Naive B cell (primary cell): ENCODE measurements at regions not wholly inside any gene's neighbourhood (a gene's known extent, or its start where the extent isn't known, plus 50 kb on each side); places are given as distances from the start of the nearest gene placed in this dataset.
A peak's percentile ranks its signal among the peaks of the same experiment; 100 is the strongest.

ENCODE experiments used
- ATAC-seq, 2 donors: fragments of 150-1000 bp; cut with Tn5 transposase; 2 replicates each; pipeline ENCODE4 v1.10.0; 2021; ENCODE audit warnings: low read depth in 2 of 2, mild to moderate bottlenecking in 2 of 2, moderate library complexity in 2 of 2
- DNase-seq: peaks from one replicate; pipeline ENCODE4 v3.0.0; 2022
- H3K27ac Mint-ChIP-seq, 6 donors: one replicate each; pipeline ENCODE4 v1.8.0; 2020 to 2022; ENCODE audit warnings: mild to moderate bottlenecking in 6 of 6, mixed read lengths in 6 of 6, moderate library complexity in 5 of 6, inconsistent platforms in 2 of 6
- H3K27me3 Mint-ChIP-seq, 3 donors: one replicate each; pipeline ENCODE4 v1.8.0; 2021 to 2022; ENCODE audit warnings: mixed read lengths in 3 of 3, mild to moderate bottlenecking in 1 of 3
- H3K36me3 Mint-ChIP-seq, 2 donors: one replicate each; pipeline ENCODE4 v1.8.0; 2020 to 2022; ENCODE audit warnings: mixed read lengths in 2 of 2, inconsistent platforms in 1 of 2, mild to moderate bottlenecking in 1 of 2
- H3K4me1 Mint-ChIP-seq, 3 donors: one replicate each; pipeline ENCODE4 v1.8.0; 2020 to 2022; ENCODE audit warnings: mixed read lengths in 3 of 3, inconsistent platforms in 1 of 3, mild to moderate bottlenecking in 1 of 3, moderate library complexity in 1 of 3
- H3K4me3 Mint-ChIP-seq, 8 donors: one replicate each; pipeline ENCODE4 v1.8.0; 2020 to 2022; ENCODE audit warnings: mild to moderate bottlenecking in 8 of 8, mixed read lengths in 8 of 8, moderate library complexity in 8 of 8, inconsistent platforms in 2 of 8
- H3K9me3 Mint-ChIP-seq, 7 donors: one replicate each; pipeline ENCODE4 v1.8.0; 2020 to 2022; ENCODE audit warnings: mixed read lengths in 7 of 7, mild to moderate bottlenecking in 5 of 7, inconsistent platforms in 2 of 7, moderate library complexity in 1 of 7

DNA sequence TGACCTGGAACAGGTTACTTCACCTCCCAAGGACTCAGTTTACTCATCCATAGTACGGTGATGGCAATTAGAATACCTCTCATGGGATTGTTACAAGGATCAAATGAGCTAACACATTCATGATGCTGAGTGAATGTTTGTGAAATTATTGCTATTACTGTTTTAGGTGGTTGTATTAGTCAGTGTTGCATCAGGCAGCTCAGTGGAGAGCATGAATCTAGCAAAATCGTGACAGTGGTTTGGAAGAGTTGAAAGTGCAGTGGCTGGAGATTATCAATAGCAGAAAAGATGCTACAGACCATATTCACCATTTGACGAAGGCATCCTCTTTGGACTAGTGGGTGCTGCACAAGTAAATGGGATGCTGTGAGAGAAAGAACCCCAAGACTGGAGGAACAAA, 50.4 kb upstream of the CTNNBL1 start:
- peaks cover 0 to 4% (median 0%) of the 10 kb centered on the region in 7 donors for H3K9me3 Mint-ChIP-seq
- DNase-seq, result no peak
- no peak for ATAC-seq
- H3K36me3 Mint-ChIP-seq, result no peaks in the 10 kb centered on the region
- no peaks in the 10 kb centered on the region for H3K4me1 Mint-ChIP-seq
- H3K4me3 Mint-ChIP-seq, result no peak overlapping the region
- H3K27ac Mint-ChIP-seq, result no peak overlapping the region
- H3K27me3 Mint-ChIP-seq, result peaks cover 39 to 60% (median 48%) of the 10 kb centered on the region in 3 donors

DNA sequence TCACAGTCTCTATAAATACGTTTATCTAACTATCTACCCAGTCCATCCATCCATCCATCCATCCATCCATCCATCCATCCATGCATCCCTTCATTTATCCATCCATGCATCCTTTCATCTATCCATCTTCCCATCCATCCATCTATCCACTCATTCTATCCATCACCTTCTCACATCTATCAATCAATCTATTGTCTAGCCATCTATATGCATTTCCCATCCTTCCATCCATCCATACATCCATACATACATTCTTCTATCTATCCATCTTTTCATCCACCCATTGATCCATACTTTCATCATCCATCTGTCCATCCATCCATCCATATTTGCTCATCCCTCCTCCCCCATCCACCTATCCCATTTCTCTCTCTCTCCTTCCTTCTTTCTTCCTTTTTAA, 51.6 kb upstream of the CTNNBL1 start:
- Mint-ChIP-seq H3K4me1 (no peaks in the 10 kb centered on the region), H3K36me3 (no peaks in the 10 kb centered on the region), H3K4me3 (no peak overlapping the region), H3K9me3 (peaks cover 0 to 4% (median 0%) of the 10 kb centered on the region in 7 donors), H3K27ac (no peak overlapping the region), H3K27me3 (peaks cover 39 to 54% (median 39%) of the 10 kb centered on the region in 3 donors)
- no peak for ATAC-seq
- DNase-seq, result no peak

- H3K4me3 Mint-ChIP-seq, result no peak overlapping the region
- peak overlapping the region in 1 of 6 donors; percentile 47 for H3K27ac Mint-ChIP-seq
- DNase-seq, result no peak
- ATAC-seq, result no peak
- H3K27me3 Mint-ChIP-seq, result peaks cover 47 to 67% (median 47%) of the 10 kb centered on the region in 3 donors
- no peaks in the 10 kb centered on the region for H3K4me1 Mint-ChIP-seq
- peaks cover 0 to 6% (median 0%) of the 10 kb centered on the region in 7 donors for H3K9me3 Mint-ChIP-seq
- peaks cover 0 to 2% of the 10 kb centered on the region in 2 donors for H3K36me3 Mint-ChIP-seq
These were observed 52.9 kb upstream of the CTNNBL1 start for GRCh38 chr20:37640600-37641561.

DNA sequence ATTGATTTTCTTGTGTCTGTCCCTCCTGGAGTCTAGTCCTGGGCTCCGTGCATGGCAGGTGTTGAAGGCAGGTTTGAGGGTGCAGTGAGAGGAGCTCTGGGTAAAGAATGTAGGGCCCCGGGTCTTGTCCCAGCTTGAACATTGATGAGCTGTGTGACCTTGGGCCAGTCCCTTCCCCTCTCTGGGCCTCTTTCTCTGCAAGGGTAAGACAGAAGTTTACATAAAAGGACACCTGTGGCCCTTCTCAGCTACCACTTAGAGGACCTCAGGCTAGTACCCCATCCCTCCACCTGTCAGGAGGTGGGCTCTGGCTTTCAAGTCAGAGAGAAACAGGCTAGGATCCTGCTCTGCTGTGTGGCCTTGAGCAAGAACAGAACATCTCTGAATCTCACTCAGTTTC, 55.3 kb upstream of the CTNNBL1 start:
- Mint-ChIP-seq H3K27ac (no peak overlapping the region), H3K27me3 (peaks cover 51 to 64% (median 54%) of the 10 kb centered on the region in 3 donors), H3K4me1 (no peaks in the 10 kb centered on the region), H3K4me3 (no peak overlapping the region), H3K9me3 (peaks cover 0 to 21% (median 7%) of the 10 kb centered on the region in 7 donors), H3K36me3 (peaks cover 6 to 9% of the 10 kb centered on the region in 2 donors)
- ATAC-seq (no peak), DNase-seq (no peak)

- H3K4me3 Mint-ChIP-seq, result no peak overlapping the region
- H3K36me3 Mint-ChIP-seq, result peaks cover 6 to 9% of the 10 kb centered on the region in 2 donors
- DNase-seq, result no peak
These were observed 56.9 kb upstream of the CTNNBL1 start for GRCh38 chr20:37636977-37637376.

DNA sequence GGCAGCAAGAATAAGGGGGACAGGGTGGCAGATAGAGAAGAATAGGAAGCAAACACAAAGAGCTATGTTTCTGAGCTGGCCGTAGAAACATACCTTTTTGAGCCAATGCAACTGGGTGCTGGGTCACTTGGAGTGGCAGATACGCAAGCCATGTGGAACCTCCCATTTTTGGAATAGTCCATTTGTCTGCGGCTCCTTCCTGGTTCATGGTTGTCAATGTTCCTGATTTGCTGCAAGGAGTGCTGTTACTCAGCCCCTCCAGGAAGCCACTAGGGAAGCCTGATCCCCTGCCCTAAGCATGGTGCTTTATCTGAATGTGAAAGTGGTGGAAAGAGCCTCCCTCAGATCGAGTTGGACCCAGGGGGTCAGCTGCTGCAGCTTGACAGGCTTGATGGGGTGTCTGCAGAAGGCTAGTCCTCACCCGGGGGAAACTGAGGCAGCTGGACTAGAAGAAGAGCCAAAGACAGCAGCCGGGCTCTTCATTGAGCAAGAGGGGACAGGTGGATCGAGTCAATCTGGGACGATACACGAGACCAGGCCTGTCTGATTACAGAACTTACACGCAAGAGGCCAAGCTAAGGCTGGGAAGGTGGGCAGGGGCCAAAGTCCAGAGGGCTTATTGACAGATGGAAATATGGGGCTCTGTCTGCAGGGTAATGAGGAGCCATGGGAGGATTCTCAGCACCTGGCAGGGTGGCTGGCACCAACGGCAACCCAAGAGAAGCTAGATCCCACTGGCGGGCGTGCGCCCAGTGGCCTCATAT, 57.4 kb upstream of the CTNNBL1 start:
- ATAC-seq (no peak), DNase-seq (no peak)
- Mint-ChIP-seq H3K4me3 (no peak overlapping the region), H3K9me3 (peaks cover 0 to 21% (median 11%) of the 10 kb centered on the region in 7 donors), H3K36me3 (peaks cover 6 to 9% of the 10 kb centered on the region in 2 donors), H3K27me3 (peaks cover 46 to 65% (median 63%) of the 10 kb centered on the region in 3 donors), H3K27ac (no peak overlapping the region), H3K4me1 (no peaks in the 10 kb centered on the region)

More at GRCh38 chr20:37636977-37637376, 56.9 kb upstream of the CTNNBL1 start:
- Mint-ChIP-seq H3K9me3 (peaks cover 0 to 21% (median 11%) of the 10 kb centered on the region in 7 donors), H3K4me1 (no peaks in the 10 kb centered on the region), H3K27ac (no peak overlapping the region), H3K27me3 (peaks cover 51 to 67% (median 60%) of the 10 kb centered on the region in 3 donors)
- ATAC-seq, result no peak

DNA sequence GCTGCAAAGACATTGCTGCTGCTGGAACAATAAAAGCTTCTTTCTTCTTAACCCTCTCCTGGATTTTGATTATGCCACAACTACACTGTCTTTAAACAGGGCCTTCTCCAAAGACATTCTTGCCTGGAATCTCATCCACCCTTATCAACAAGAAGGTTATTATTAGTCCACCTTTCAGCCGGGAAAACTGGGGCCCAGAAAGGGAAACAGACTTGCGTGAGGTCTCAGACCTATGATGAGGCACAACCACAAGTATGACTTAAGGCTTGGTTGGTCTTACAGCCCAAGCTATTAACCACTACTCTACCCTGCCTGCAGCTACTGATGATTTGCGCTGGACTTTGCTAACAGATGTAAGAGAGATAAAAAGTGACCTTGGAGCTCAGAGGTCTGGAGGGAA, 62.8 kb upstream of the CTNNBL1 start:
- Mint-ChIP-seq H3K27me3 (peaks cover 65 to 87% (median 68%) of the 10 kb centered on the region in 3 donors), H3K4me1 (no peaks in the 10 kb centered on the region), H3K27ac (no peak overlapping the region), H3K4me3 (no peak overlapping the region), H3K36me3 (peaks cover 6 to 8% of the 10 kb centered on the region in 2 donors), H3K9me3 (peaks cover 0 to 21% (median 7%) of the 10 kb centered on the region in 7 donors)
- DNase-seq, result no peak
- ATAC-seq, result no peak

- ATAC-seq (no peak), DNase-seq (no peak)
- Mint-ChIP-seq H3K27me3 (peaks cover 67 to 87% (median 69%) of the 10 kb centered on the region in 3 donors), H3K36me3 (peaks cover 0 to under 1% of the 10 kb centered on the region in 2 donors), H3K9me3 (peaks cover 0 to 14% (median 0%) of the 10 kb centered on the region in 7 donors), H3K4me1 (no peaks in the 10 kb centered on the region), H3K27ac (no peak overlapping the region), H3K4me3 (no peak overlapping the region)
These were observed 63.7 kb upstream of the CTNNBL1 start for GRCh38 chr20:37630166-37630565.

DNA sequence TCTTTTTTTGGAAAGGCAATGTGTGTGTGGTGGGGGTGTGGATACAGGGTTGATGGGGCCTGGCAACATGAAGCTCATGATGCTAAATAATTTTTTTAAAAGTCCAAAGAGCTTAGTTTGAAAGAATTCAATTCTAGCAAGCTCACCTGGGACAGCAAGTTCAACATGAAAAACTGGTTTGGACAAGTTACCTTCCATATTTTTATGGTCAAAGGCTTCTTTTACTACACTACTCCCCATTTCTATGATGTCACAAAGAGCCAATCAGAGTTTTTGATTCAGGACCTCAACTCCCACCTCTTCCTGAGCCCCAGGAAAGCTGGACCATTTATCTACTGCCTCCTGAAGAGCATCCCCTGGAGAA, 66.1 kb upstream of the CTNNBL1 start:
- no peak for DNase-seq
- H3K4me3 Mint-ChIP-seq, result no peak overlapping the region
- no peak overlapping the region for H3K27ac Mint-ChIP-seq
- H3K36me3 Mint-ChIP-seq, result no peaks in the 10 kb centered on the region
- H3K27me3 Mint-ChIP-seq, result peaks cover 58 to 84% (median 63%) of the 10 kb centered on the region in 3 donors
- H3K9me3 Mint-ChIP-seq, result peaks cover 0 to 4% (median 0%) of the 10 kb centered on the region in 7 donors
- no peaks in the 10 kb centered on the region for H3K4me1 Mint-ChIP-seq
- ATAC-seq, result no peak

DNA sequence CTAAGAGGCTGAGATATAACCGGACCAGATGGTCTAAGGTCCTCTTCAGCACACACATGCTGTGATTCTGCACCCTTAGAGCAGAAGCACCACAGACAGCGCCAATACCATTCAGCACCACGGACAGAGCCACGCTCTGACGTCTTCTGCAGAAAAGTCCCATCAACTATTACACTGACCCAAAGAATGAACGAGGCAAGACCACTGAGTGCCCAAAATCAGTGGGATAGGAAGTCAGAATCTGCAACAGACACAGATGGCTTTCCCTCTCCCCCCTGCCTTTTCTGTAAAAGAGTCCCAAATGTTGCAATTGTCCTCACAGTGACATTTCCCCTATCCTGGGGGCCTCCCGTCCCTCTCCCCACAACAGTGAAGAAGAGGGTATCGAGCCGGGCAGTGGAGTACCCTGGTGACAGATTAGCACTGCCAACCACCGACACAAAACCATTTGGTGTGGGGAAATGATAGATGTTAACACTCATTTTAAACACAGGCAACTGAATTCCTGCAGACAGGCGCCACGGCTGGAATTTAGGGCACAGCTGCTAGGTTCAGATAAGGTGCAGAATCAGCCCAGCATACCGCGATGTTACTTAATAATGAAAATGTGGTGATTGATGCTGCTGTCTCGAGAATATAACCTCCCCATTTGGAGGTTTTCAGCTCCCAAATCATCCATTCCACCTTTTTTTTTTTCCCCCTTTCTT, 66.6 kb upstream of the CTNNBL1 start:
- Mint-ChIP-seq H3K27ac (no peak overlapping the region), H3K4me1 (no peaks in the 10 kb centered on the region), H3K4me3 (no peak overlapping the region), H3K9me3 (no peaks in the 10 kb centered on the region), H3K27me3 (peaks cover 55 to 82% (median 60%) of the 10 kb centered on the region in 3 donors), H3K36me3 (no peaks in the 10 kb centered on the region)
- DNase-seq, result no peak
- ATAC-seq, result no peak

DNA sequence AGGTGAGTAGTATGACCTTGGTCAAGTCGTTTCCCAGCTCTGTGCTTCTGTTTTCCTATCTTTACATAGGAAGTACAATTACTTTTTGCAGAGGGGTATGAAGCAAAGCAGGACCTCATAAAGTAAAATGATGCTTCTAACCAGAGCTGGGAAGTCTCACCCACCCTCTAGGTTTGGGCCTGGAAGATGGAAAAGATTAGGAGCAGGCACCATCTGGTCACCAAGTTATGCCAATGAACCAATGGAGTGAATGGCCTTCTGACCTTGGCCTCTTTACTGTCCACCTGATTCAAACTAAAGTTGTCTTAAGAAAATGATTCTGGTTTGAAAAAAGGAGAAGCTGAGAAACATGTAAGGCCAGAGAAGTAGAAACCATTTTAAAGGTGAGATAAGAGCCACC, 68.9 kb upstream of the CTNNBL1 start:
- no peak for ATAC-seq
- Mint-ChIP-seq H3K4me1 (no peaks in the 10 kb centered on the region), H3K36me3 (no peaks in the 10 kb centered on the region), H3K9me3 (no peaks in the 10 kb centered on the region), H3K27me3 (peaks cover 58 to 81% (median 64%) of the 10 kb centered on the region in 3 donors), H3K27ac (no peak overlapping the region), H3K4me3 (no peak overlapping the region)
- DNase-seq, result no peak

DNA sequence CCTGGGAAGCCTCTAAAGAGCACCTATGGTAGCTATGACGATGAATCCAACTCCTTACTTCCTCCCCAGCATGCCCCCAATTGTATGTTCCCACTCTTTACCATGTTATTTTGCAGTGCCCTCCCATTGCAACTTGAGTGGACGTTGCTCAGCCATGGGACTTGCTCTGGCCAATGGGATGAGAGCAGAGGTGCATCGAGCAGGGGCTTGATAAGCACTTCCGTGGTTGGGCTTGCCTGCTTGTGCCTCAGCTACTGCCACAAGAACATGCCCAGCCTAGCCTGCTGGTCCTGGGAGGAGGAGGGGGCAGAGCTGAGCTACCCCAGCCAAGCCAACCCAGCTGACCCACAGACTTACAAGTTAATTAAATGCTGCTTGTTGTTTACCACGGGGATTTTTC, 71.1 kb upstream of the CTNNBL1 start:
- Mint-ChIP-seq H3K4me3 (no peak overlapping the region), H3K4me1 (no peaks in the 10 kb centered on the region), H3K9me3 (no peaks in the 10 kb centered on the region), H3K27me3 (peaks cover 53 to 79% (median 58%) of the 10 kb centered on the region in 3 donors), H3K27ac (no peak overlapping the region), H3K36me3 (no peaks in the 10 kb centered on the region)
- no peak for ATAC-seq
- no peak for DNase-seq

- Mint-ChIP-seq H3K4me1 (no peaks in the 10 kb centered on the region), H3K9me3 (peaks cover 0 to 6% (median 0%) of the 10 kb centered on the region in 7 donors), H3K27me3 (peaks cover 50 to 70% (median 54%) of the 10 kb centered on the region in 3 donors), H3K36me3 (no peaks in the 10 kb centered on the region), H3K27ac (no peak overlapping the region), H3K4me3 (no peak overlapping the region)
- DNase-seq (no peak), ATAC-seq (no peak)
These were observed 74.3 kb upstream of the CTNNBL1 start for GRCh38 chr20:37619496-37619895.
